Breast epithelium (tissue), 3 donors: ENCODE measurements at regions not wholly inside any gene's neighbourhood (a gene's known extent, or its start where the extent isn't known, plus 50 kb on each side); places are given as distances from the start of the nearest gene placed in this dataset.

Experiments
- POLR2A ChIP-seq: fragments of 450-650 bp; IDR thresholded peaks from one replicate; pipeline ENCODE4 v1.6.1; 2016; ENCODE audit warnings: antibody characterized with exemption, mild to moderate bottlenecking, moderate library complexity
- POLR2AphosphoS5 ChIP-seq, 3 donors: sonication (generic); formaldehyde crosslinking; IDR thresholded peaks; one replicate each; pipeline ENCODE4 v1.6.1; 2017; ENCODE audit warnings: antibody characterized with exemption in 3 of 3
- TF ChIP-seq, protein P1 (sequence below), 3 donors: fragments of 450-650 bp; IDR thresholded peaks; one replicate each; pipeline ENCODE4 v1.5.1; 2016 to 2017; ENCODE audit warnings: antibody characterized with exemption in 3 of 3, mild to moderate bottlenecking in 3 of 3, moderate library complexity in 3 of 3

DNA sequence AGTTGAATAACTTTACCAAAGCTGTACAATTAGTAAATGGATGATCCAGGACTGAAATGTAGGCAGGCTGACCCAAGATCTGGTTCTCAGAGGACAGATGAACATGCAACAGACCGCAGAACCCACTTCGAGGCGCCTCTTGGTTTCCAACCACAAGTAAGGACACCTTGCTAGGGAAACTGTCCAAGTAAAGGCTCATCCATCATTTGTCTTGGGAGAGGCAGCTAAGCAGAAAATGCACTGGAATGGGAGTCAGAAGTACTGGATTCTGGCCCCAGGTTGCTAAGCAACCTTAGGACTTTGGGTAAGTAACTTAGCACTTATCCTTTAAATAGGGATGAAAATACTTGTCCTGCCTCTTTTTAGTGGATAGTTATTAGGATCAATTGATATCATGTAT, 366.3 kb upstream of the LRRC3B start:
- TF ChIP-seq, protein P1, sequence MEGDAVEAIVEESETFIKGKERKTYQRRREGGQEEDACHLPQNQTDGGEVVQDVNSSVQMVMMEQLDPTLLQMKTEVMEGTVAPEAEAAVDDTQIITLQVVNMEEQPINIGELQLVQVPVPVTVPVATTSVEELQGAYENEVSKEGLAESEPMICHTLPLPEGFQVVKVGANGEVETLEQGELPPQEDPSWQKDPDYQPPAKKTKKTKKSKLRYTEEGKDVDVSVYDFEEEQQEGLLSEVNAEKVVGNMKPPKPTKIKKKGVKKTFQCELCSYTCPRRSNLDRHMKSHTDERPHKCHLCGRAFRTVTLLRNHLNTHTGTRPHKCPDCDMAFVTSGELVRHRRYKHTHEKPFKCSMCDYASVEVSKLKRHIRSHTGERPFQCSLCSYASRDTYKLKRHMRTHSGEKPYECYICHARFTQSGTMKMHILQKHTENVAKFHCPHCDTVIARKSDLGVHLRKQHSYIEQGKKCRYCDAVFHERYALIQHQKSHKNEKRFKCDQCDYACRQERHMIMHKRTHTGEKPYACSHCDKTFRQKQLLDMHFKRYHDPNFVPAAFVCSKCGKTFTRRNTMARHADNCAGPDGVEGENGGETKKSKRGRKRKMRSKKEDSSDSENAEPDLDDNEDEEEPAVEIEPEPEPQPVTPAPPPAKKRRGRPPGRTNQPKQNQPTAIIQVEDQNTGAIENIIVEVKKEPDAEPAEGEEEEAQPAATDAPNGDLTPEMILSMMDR (IDR thresholded peaks at IDR 0.05), result no peak
- TF ChIP-seq POLR2A (no peak), POLR2AphosphoS5 (IDR thresholded peaks at IDR 0.05) (no peak)
